Neutrophil (primary cell): ENCODE measurements at regions not wholly inside any gene's neighbourhood (a gene's known extent, or its start where the extent isn't known, plus 50 kb on each side); places are given as distances from the start of the nearest gene placed in this dataset.

Experiments used
- H3K27ac ChIP-seq: fragments of 200-600 bp; sonication (generic); 2 replicates; pipeline ENCODE4 v1.5.1; 2016; ENCODE audit warnings: mild to moderate bottlenecking, moderate library complexity
- H3K27me3 ChIP-seq: fragments of 200-600 bp; sonication (generic); 2 replicates; pipeline ENCODE4 v1.6.0; 2016; ENCODE audit warnings: mild to moderate bottlenecking
- H3K36me3 ChIP-seq: fragments of 200-600 bp; sonication (generic); 2 replicates; pipeline ENCODE4 v1.5.1; 2017
- H3K4me1 ChIP-seq, 2 experiments: fragments of 200-600 bp in 1 of 2; sonication (generic) in 1 of 2; 1 replicate in 1 of 2; 2 replicates in 1 of 2; pipeline versions ENCODE4 v1.5.1 to v1.6.1; 2013 to 2016; ENCODE audit warnings: low read depth in 1 of 2, low read length in 1 of 2, mild to moderate bottlenecking in 1 of 2, moderate library complexity in 1 of 2; ENCODE audit not compliant: control insufficient read depth in 1 of 2, insufficient read depth in 1 of 2
- H3K4me3 ChIP-seq, 2 experiments: fragments of 200-600 bp in 1 of 2; sonication (generic) in 1 of 2; 1 replicate in 1 of 2; 2 replicates in 1 of 2; pipeline ENCODE4 v1.5.1; 2013 to 2016; ENCODE audit warnings: low read depth in 1 of 2, low read length in 1 of 2, mild to moderate bottlenecking in 1 of 2, moderate library complexity in 1 of 2
- H3K9me3 ChIP-seq: fragments of 200-600 bp; sonication (generic); 2 replicates; pipeline ENCODE4 v1.5.1; 2016
- TF ChIP-seq, protein P1 (sequence below): fragments of 200-600 bp; sonication (generic); IDR thresholded peaks from 2 replicates; pipeline ENCODE4 v1.5.1; 2016; ENCODE audit warnings: antibody characterized with exemption

DNA sequence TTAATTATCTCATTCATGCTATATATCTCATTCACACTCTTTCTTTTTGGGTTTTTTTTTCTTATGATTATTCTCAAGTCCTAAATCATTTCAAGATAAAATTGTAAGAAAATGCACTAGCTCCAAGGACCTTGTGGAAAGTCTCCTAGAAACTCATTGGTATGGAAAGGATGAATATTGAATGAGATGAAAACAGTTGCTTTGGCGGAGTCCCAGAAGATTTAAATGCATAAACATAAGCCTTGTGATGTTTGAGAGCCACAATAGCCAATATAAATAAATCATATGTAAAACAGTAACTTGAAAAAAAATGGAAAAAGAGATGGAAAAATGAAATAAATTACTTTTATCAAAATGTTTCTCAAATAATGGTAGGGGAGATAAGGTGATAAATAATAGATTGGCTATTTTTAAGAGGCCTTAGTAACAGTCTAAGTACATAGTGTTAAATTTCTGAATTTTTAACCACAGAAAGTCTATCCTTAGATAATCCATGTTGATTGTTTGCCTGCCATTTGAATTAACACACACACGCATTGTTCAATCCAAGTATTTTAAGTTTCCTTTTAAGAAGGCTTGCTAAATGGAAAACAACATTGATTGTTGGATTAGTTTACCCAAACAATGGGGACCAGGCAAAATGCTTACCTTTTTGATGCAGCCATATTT lies 81.1 kb upstream of the CD2AP start:
- TF ChIP-seq, protein P1, sequence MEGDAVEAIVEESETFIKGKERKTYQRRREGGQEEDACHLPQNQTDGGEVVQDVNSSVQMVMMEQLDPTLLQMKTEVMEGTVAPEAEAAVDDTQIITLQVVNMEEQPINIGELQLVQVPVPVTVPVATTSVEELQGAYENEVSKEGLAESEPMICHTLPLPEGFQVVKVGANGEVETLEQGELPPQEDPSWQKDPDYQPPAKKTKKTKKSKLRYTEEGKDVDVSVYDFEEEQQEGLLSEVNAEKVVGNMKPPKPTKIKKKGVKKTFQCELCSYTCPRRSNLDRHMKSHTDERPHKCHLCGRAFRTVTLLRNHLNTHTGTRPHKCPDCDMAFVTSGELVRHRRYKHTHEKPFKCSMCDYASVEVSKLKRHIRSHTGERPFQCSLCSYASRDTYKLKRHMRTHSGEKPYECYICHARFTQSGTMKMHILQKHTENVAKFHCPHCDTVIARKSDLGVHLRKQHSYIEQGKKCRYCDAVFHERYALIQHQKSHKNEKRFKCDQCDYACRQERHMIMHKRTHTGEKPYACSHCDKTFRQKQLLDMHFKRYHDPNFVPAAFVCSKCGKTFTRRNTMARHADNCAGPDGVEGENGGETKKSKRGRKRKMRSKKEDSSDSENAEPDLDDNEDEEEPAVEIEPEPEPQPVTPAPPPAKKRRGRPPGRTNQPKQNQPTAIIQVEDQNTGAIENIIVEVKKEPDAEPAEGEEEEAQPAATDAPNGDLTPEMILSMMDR = no peak
- no peaks in the 10 kb centered on the region for H3K27me3 ChIP-seq
- H3K4me1 ChIP-seq = no peaks in the 10 kb centered on the region
- no peaks in the 10 kb centered on the region for H3K9me3 ChIP-seq
- no peak overlapping the region for H3K27ac ChIP-seq
- H3K36me3 ChIP-seq = no peaks in the 10 kb centered on the region
- H3K4me3 ChIP-seq = no peak overlapping the region

DNA sequence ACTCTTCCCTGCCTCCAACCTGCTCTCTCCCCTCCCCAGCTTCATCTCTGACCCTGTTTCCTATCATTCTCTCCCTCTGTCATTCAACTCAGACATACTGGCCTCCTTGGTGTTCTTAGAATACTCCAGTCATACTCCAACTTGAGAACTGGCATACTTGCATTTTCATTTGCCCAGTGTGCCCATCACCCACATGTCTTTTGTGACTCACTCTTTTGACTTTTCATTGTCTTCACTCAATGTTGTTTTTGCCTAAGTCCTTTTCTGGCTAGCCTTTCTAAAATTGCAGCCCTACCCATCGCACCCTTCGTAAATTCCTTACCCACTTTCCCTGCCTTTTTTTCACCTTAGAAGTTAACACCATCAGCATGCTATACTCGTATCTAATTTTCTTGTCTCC lies 77.0 kb upstream of the CD2AP start:
- no peaks in the 10 kb centered on the region for H3K27me3 ChIP-seq
- no peaks in the 10 kb centered on the region for H3K4me1 ChIP-seq
- no peaks in the 10 kb centered on the region for H3K9me3 ChIP-seq
- no peak overlapping the region for H3K4me3 ChIP-seq
- TF ChIP-seq, protein P1 = no peak
- H3K27ac ChIP-seq = no peak overlapping the region
- H3K36me3 ChIP-seq = no peaks in the 10 kb centered on the region

DNA sequence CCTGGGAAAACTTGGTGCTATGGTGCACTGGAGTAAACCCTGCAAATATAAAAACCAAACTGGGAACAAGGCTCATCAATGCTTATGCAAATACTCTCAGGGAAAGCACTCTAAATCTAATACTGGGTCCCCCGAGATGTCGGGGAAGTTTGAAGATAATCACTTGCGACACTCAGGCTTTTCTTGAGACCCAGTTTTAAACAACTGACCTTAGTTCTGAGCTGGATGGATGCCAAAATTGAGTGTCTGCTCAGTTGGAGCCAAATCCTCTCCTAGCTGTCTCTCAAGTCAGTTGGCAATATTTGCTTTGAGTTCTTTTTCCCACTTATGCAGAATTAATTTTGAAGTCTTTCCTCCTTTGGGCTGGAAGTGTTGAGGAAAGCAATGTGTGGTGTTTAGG lies 75.5 kb upstream of the CD2AP start:
- Histone ChIP-seq H3K4me1 (no peaks in the 10 kb centered on the region), H3K27ac (no peak overlapping the region), H3K27me3 (no peaks in the 10 kb centered on the region), H3K4me3 (no peak overlapping the region), H3K36me3 (no peaks in the 10 kb centered on the region), H3K9me3 (no peaks in the 10 kb centered on the region)
- TF ChIP-seq, protein P1 = no peak

DNA sequence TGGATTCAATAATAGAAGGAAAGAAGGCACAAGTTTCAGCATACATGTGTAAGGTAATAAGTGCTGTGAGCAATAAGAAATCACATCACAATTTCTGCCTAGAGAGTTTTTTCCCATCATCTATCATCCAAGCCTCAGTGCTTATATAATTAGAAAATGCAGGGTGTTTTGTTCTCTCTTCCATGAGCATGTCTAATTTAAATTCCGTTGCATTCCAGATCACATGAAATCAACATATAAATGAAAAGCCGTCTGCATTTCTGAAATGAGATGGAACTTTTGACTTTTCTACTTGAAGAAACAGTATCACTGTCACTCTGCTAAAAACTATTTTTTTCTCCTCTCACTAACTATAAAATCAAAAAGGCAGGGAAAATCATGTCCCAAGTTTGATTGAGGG lies 74.5 kb upstream of the CD2AP start:
- H3K4me3 ChIP-seq = no peak overlapping the region
- no peaks in the 10 kb centered on the region for H3K4me1 ChIP-seq
- TF ChIP-seq, protein P1 = no peak
- H3K9me3 ChIP-seq = no peaks in the 10 kb centered on the region
- no peaks in the 10 kb centered on the region for H3K27me3 ChIP-seq
- no peak overlapping the region for H3K27ac ChIP-seq
- no peaks in the 10 kb centered on the region for H3K36me3 ChIP-seq

DNA sequence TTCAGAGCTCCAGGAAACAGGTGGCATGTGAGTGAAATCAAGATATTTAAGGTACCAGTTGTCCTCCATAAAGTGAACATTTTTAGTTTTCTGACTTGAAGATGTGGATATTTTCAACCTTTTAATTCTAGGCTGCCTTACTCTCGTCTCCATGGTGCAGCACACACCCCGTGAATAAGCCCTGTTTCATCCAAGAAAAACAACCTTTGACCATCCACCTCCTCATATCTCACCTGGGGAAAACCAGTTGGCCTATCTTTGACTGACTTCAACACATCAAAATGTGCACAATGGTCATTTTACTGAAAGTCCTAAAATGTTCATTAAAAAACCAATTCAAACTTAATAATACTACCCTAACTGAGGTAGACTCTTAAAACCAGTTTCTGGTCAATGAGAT lies 73.8 kb upstream of the CD2AP start:
- TF ChIP-seq, protein P1 = no peak

More for the DNA sequence above, 73.8 kb upstream of the CD2AP start:
- Histone ChIP-seq H3K27ac (no peak overlapping the region), H3K36me3 (no peaks in the 10 kb centered on the region), H3K4me3 (no peak overlapping the region), H3K27me3 (no peaks in the 10 kb centered on the region), H3K9me3 (no peaks in the 10 kb centered on the region), H3K4me1 (no peaks in the 10 kb centered on the region)
